ENCODE measurements at regions not wholly inside any gene's neighbourhood (a gene's known extent, or its start where the extent isn't known, plus 50 kb on each side); places are given as distances from the start of the nearest gene placed in this dataset.

DNA sequence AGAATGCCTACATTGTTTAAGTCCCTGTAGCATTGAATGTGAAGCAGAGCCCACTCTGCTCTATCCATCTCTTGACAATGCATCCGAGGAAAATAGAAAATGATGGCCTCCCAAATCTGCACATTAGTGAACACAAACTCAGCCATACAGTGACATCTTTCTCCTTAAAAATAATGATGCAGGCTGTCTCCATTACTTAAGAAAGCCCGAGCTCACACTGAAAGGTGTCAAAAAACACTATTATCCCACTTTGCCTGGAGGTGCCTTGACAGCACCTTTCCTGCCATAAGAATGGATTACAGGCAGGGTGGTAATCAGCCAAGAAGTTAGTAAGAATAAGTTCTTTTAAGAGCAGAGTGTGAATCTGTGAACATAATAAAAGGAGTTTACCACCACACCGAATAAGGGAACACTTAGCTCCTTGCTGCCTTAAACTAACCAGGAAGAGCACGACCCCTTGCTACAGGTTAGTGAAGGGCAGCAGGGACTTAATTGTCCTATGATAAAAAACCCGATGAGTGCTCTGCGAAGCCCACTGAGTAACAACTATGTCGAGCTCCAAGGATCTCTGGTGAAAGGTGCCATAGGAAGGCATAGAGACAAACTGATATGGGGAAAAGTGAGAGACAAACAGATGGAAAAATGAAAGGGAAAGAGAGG, 123.2 kb upstream of the TUSC7 start:
- TF ChIP-seq CREB1 (IDR thresholded peaks at IDR 0.05; ENCODE audit: low read depth) (no peak), FOXM1 (IDR thresholded peaks at IDR 0.05; ENCODE audit: borderline replicate concordance, low read depth) (no peak), MAX (IDR thresholded peaks at IDR 0.05) (no peak), TCF12 (IDR thresholded peaks at IDR 0.05; ENCODE audit: low read depth) (no peak), YY1 (IDR thresholded peaks at IDR 0.05; ENCODE audit: low read depth) (no peak), TAF1 (IDR thresholded peaks at IDR 0.05; ENCODE audit: low read depth) (no peak), ZBTB7A (IDR thresholded peaks at IDR 0.05; ENCODE audit: low read depth) (no peak)
- TF ChIP-seq, protein P1, sequence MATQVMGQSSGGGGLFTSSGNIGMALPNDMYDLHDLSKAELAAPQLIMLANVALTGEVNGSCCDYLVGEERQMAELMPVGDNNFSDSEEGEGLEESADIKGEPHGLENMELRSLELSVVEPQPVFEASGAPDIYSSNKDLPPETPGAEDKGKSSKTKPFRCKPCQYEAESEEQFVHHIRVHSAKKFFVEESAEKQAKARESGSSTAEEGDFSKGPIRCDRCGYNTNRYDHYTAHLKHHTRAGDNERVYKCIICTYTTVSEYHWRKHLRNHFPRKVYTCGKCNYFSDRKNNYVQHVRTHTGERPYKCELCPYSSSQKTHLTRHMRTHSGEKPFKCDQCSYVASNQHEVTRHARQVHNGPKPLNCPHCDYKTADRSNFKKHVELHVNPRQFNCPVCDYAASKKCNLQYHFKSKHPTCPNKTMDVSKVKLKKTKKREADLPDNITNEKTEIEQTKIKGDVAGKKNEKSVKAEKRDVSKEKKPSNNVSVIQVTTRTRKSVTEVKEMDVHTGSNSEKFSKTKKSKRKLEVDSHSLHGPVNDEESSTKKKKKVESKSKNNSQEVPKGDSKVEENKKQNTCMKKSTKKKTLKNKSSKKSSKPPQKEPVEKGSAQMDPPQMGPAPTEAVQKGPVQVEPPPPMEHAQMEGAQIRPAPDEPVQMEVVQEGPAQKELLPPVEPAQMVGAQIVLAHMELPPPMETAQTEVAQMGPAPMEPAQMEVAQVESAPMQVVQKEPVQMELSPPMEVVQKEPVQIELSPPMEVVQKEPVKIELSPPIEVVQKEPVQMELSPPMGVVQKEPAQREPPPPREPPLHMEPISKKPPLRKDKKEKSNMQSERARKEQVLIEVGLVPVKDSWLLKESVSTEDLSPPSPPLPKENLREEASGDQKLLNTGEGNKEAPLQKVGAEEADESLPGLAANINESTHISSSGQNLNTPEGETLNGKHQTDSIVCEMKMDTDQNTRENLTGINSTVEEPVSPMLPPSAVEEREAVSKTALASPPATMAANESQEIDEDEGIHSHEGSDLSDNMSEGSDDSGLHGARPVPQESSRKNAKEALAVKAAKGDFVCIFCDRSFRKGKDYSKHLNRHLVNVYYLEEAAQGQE (IDR thresholded peaks at IDR 0.05; ENCODE audit: low read depth): no peak
